ENCODE measurements at regions not wholly inside any gene's neighbourhood (a gene's known extent, or its start where the extent isn't known, plus 50 kb on each side); places are given as distances from the start of the nearest gene placed in this dataset.

- TF ChIP-seq POLR2A (IDR thresholded peaks at IDR 0.05) (no peak), CTCF (IDR thresholded peaks at IDR 0.05) (no peak)
These were observed 196.1 kb upstream of the FLRT2 start for GRCh38 chr14:85333841-85334240.

All from transverse colon (tissue), 3 donors.